ENCODE measurements at regions not wholly inside any gene's neighbourhood (a gene's known extent, or its start where the extent isn't known, plus 50 kb on each side); places are given as distances from the start of the nearest gene placed in this dataset.

DNA sequence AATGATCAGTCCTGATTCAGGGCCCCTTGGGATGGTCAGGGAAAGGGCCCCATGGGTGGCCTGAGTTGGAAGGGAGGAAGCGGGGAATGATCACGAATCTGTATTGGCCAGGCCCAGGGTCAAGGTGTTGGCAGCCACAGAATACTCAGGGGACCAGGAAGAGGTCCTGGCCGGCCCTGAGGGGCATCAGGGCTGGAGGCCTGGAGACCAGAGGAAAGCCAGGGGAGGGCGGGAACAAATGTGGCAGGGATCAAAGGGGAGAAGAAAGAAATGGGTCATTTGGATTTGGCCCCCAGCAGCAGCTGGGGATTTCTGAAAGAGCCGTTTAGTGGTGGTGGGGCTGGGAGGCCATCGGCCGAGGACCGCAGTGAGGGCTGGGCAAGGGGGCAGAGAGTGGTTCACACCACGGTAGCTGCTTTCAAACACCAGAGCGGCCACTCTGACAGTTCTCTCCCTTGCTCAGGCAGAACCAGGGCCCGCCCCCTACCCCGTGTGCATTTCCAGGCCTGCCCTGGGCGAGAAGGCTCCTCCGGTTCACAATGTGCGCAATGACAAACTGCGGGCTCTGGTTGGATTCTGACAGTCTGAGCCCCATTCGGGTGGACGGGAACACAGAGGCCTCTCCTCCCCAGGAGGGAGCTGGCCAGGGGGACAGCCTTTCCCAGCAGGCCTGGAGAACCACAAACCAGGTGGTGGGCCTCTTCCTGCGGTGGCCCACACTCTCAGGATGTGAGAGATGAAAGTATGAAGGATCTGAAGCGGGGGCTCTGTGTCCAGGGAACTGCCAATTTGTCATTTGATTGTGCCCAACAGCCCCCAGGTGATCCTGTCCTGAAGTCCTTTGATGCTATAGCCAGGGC is 220.3 kb upstream of the IER5L start (continued):
- TF ChIP-seq, protein P1, sequence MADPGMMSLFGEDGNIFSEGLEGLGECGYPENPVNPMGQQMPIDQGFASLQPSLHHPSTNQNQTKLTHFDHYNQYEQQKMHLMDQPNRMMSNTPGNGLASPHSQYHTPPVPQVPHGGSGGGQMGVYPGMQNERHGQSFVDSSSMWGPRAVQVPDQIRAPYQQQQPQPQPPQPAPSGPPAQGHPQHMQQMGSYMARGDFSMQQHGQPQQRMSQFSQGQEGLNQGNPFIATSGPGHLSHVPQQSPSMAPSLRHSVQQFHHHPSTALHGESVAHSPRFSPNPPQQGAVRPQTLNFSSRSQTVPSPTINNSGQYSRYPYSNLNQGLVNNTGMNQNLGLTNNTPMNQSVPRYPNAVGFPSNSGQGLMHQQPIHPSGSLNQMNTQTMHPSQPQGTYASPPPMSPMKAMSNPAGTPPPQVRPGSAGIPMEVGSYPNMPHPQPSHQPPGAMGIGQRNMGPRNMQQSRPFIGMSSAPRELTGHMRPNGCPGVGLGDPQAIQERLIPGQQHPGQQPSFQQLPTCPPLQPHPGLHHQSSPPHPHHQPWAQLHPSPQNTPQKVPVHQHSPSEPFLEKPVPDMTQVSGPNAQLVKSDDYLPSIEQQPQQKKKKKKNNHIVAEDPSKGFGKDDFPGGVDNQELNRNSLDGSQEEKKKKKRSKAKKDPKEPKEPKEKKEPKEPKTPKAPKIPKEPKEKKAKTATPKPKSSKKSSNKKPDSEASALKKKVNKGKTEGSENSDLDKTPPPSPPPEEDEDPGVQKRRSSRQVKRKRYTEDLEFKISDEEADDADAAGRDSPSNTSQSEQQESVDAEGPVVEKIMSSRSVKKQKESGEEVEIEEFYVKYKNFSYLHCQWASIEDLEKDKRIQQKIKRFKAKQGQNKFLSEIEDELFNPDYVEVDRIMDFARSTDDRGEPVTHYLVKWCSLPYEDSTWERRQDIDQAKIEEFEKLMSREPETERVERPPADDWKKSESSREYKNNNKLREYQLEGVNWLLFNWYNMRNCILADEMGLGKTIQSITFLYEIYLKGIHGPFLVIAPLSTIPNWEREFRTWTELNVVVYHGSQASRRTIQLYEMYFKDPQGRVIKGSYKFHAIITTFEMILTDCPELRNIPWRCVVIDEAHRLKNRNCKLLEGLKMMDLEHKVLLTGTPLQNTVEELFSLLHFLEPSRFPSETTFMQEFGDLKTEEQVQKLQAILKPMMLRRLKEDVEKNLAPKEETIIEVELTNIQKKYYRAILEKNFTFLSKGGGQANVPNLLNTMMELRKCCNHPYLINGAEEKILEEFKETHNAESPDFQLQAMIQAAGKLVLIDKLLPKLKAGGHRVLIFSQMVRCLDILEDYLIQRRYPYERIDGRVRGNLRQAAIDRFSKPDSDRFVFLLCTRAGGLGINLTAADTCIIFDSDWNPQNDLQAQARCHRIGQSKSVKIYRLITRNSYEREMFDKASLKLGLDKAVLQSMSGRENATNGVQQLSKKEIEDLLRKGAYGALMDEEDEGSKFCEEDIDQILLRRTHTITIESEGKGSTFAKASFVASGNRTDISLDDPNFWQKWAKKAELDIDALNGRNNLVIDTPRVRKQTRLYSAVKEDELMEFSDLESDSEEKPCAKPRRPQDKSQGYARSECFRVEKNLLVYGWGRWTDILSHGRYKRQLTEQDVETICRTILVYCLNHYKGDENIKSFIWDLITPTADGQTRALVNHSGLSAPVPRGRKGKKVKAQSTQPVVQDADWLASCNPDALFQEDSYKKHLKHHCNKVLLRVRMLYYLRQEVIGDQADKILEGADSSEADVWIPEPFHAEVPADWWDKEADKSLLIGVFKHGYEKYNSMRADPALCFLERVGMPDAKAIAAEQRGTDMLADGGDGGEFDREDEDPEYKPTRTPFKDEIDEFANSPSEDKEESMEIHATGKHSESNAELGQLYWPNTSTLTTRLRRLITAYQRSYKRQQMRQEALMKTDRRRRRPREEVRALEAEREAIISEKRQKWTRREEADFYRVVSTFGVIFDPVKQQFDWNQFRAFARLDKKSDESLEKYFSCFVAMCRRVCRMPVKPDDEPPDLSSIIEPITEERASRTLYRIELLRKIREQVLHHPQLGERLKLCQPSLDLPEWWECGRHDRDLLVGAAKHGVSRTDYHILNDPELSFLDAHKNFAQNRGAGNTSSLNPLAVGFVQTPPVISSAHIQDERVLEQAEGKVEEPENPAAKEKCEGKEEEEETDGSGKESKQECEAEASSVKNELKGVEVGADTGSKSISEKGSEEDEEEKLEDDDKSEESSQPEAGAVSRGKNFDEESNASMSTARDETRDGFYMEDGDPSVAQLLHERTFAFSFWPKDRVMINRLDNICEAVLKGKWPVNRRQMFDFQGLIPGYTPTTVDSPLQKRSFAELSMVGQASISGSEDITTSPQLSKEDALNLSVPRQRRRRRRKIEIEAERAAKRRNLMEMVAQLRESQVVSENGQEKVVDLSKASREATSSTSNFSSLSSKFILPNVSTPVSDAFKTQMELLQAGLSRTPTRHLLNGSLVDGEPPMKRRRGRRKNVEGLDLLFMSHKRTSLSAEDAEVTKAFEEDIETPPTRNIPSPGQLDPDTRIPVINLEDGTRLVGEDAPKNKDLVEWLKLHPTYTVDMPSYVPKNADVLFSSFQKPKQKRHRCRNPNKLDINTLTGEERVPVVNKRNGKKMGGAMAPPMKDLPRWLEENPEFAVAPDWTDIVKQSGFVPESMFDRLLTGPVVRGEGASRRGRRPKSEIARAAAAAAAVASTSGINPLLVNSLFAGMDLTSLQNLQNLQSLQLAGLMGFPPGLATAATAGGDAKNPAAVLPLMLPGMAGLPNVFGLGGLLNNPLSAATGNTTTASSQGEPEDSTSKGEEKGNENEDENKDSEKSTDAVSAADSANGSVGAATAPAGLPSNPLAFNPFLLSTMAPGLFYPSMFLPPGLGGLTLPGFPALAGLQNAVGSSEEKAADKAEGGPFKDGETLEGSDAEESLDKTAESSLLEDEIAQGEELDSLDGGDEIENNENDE (IDR thresholded peaks at IDR 0.05; ENCODE audit: insufficient replicate concordance, low read length), result no peak
- TF ChIP-seq CTCF (IDR thresholded peaks at IDR 0.05; ENCODE audit: control extremely low read depth in 1 of 3, insufficient read depth in 1 of 3, low read depth in 1 of 3, low read length in 3 of 3), result no peak
- no peak for TF ChIP-seq EGR1 (IDR thresholded peaks at IDR 0.05; ENCODE audit: borderline replicate concordance, low read depth, low read length)
- TF ChIP-seq RXRA (IDR thresholded peaks at IDR 0.05; ENCODE audit: insufficient read depth, low read depth, low read length), result no peak
- TF ChIP-seq GABPA (IDR thresholded peaks at IDR 0.05; ENCODE audit: borderline replicate concordance, insufficient read depth, low read length), result no peak
- TF ChIP-seq SP1 (IDR thresholded peaks at IDR 0.05; ENCODE audit: low read depth, low read length), result no peak
- no peak for TF ChIP-seq SP4 (IDR thresholded peaks at IDR 0.05; ENCODE audit: low read length)
- TF ChIP-seq CHD1 (IDR thresholded peaks at IDR 0.05; ENCODE audit: low read depth, low read length), result no peak
